HG03442 (cell line): ENCODE measurements at regions not wholly inside any gene's neighbourhood (a gene's known extent, or its start where the extent isn't known, plus 50 kb on each side); places are given as distances from the start of the nearest gene placed in this dataset.

ENCODE experiments used
- ATAC-seq: cut with Tn5 transposase; IDR thresholded peaks from one replicate; pipeline ENCODE4 v1.9.1; 2021; ENCODE audit warnings: mild to moderate bottlenecking, moderate library complexity; ENCODE audit not compliant: unreplicated experiment

GRCh38 chr3:10555263-10555662 is 49.9 kb upstream of the ATP2B2 start:
- ATAC-seq: no peak

DNA sequence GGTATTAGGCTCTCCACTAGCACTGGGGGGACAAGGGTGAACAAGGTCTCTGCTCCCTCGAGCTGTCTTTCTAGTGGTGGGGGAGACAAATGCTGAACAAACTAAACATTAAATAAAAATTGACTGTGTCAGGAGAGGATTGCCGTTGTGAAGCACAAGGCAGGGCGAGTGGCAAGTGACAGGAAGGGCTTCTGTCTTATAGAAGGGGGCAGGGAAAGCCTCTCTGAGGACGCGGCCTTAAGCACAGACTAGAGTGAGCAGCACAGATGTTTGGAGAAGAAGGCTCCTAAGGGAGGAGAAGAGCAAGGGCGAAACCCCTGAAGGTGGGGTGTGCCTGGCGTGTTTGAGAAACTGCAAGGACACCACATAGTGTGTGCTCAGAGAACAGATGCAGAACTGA is 50.9 kb upstream of the ATP2B2 start:
- no peak for ATAC-seq

DNA sequence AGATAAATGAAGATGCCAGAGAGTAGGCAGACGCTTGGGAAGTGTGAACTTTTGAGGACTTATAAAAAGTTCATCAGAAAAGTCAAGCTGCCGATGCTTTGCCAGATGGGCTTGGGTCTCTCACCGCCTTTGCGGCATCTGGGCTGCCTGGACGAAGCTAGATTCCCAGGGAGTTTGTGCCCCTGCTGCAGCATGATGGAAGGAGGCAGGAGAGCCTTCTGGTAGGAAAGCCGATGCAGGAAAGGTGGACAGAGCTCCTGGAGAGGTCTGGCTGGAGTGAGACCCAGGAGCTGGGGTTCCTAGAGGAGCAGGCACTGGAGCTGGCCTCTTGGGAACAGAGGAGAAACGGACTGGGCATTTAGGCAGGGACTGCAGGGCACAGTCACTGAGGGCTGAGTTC is 51.9 kb upstream of the ATP2B2 start:
- ATAC-seq: no peak

DNA sequence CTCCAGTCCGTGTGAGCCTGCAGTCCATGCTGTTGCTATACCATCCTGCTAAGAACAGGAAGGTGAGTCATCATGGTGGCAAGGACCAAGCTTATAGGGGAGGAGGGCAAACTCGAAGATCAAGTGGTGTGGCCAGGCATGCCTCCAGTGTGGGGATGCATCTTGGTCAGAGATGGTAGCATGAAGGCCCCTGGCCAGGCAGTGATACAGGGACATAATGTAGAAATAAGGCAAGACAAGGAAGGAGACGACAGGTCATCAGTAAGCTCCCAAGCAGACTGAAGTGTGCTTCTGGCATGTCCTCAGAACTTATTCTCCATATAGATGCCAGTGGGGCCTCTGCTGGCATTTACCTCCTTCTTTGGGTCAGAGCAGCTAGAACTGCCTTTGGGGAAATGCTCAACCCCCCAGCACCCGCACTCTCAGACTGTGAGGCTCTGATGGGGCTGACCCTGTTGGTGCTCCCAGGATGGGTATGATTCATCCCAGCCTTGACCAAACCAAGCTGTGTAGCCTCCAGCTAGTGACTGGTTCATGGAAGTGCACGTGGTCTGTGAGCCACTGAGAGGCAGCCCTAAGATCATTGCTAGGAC is 52.5 kb upstream of the ATP2B2 start:
- no peak for ATAC-seq

GRCh38 chr3:10558736-10559135 is 53.4 kb upstream of the ATP2B2 start:
- ATAC-seq: no peak

DNA sequence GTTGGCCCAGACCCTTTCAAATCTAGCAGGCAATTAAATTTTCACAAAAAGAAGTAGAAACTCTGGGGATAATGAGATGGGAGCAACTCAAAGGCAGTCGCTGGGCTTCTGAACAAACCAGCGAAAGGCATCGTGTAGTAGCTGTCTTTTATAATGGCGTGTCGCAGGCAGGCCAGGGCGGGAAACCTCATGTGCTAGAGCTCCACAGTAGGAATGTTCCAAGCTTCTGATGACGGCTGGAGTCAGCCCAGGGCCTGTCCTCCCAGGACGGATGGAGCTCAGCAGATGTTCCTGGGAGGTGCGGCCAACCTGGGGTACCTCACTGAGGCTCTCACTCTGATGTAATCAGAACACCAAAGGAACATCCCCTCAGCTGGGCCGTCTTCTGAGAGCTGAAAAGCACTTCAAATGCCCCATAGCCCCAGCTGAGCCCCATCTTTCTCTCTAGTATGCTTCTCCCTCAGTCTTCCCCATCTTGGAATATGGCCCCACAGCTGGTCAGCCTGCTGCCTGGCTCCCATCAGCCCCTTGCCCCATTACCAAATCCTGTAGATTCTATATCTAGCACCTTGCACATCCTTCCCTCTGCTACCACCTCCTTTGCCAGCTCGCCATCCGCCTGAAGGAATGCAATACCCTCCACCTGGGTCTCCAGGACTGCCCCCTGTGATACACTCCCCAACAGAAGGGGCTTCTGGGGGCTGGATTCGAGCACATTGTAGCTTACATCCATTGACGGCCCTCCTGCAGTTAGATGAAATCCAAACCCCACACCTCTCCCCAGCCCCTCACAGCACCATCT is 54.9 kb upstream of the ATP2B2 start:
- no peak for ATAC-seq

GRCh38 chr3:10561162-10561945 is 56.0 kb upstream of the ATP2B2 start:
- no peak for ATAC-seq

GRCh38 chr3:10561946-10562560 is 56.7 kb upstream of the ATP2B2 start:
- ATAC-seq: no peak

DNA sequence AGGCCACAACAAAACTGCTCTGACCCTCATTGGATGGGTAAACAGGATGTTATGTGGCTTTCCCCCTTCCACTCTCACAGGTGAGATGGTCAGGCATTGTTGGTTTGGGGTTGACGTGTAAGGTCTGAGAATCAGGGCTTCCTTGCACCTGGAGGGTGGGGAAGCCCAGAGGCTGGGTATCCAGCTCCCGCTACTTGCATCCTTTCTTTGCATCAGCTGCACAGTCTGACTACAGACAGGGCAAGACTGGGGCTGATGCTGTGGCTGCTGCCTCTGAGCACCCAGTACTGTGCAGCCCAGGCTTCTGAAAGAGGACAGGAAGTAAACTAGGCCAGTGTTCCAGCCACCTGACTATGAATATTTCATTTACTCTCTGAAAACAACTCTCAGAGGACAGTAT is 58.0 kb upstream of the ATP2B2 start:
- ATAC-seq: no peak

DNA sequence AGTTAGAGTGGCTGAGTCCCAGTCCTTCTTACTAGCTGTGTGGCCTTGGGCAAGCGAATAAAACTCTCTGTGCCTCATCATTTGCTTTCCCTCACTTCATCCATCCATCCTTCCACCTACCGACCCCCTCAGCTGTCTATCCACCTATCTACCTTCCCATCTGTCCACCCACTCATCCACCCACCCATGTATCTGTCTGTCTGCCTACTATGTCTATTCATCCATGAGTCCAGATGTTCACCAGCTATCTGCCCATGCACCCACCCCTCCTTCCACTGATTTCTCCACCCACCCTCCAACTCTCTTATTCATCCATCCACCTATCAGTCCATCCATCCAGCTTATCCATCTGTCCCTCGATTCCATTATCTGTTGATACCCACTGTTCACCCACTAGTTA is 60.4 kb upstream of the ATP2B2 start:
- no peak for ATAC-seq

GRCh38 chr3:10566451-10566850 is 61.1 kb upstream of the ATP2B2 start:
- no peak for ATAC-seq

- no peak for ATAC-seq
These were observed 63.2 kb upstream of the ATP2B2 start for GRCh38 chr3:10568549-10568948.

DNA sequence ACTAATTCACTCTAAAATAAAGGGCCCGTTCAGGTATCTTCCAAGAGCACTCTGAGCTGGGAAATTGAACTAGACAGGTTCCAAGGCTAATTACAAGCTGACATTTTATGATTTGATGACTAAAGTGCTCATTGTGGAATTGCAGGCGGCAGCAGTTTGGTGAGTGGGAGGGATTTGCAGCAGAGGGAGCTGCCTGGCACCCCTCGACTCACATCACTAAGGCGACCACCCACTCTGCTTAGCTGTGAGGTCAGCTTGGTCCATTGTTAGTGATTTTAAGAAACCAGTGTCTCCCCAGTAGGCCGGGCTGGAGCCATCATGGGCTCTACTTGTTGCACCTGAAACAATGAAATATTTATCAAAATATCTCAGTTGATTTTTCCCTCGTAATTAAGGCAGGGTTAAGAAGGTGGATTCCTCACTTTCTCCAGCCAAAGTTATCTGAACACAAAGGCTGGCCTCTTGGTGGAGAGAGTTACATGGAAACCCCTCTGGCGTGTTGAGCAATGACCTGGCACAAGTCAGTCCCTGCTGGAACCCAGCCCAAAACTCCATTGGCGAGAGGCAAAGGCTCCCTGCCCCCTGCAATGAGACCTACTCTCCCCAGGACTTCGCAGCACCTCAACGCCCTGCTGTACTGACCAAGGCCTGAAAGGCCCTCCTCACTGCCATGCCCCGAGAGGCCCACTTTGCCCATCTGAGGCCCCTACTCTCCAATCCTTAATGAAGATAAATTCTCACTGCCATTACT is 65.0 kb upstream of the ATP2B2 start:
- ATAC-seq: no peak

GRCh38 chr3:10574101-10574620 is 68.8 kb upstream of the ATP2B2 start:
- ATAC-seq: no peak

GRCh38 chr3:10575601-10576160 is 70.3 kb upstream of the ATP2B2 start:
- no peak for ATAC-seq

DNA sequence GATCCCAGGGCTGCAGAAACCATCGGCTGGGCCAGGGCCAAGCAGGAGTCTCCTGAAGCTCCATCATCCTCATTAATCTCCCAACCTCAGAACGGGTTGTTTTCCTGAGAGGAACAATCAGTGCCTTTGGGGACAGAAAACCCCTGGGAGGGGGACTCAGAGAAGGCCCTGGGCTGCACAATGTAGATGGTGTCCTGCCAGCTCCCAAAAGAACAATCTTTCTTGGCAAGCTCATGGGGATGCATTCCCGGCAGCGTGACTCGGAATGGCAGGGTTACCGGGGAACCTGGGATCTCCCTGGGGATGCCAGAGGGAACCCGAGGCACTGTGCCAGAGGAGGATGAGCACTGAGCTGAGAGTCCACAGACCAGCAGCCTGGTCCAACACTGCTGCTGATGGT is 72.1 kb upstream of the ATP2B2 start:
- no peak for ATAC-seq

- ATAC-seq: no peak
These were observed 75.0 kb upstream of the ATP2B2 start for GRCh38 chr3:10580426-10580825.

- no peak for ATAC-seq
These were observed 75.9 kb upstream of the ATP2B2 start for GRCh38 chr3:10581251-10581650.

DNA sequence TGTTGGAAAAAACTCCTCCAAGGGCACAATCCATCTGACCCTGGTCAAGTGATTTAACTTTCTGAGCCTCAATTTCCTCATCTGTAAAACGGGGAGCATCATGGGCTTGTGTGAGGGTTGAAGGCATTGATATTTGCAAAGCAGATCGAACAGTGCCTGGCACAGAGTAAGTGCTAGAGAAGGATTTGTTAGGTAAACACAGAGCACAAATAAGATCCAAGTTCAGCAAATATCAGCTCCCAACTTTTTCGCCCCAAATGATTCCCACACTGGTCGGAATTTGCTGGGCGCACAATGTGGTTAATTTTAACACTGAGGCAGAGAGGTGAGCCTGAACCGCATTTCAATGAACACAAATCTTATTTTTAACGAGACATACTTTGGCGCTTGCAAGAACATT is 76.3 kb upstream of the ATP2B2 start:
- no peak for ATAC-seq

DNA sequence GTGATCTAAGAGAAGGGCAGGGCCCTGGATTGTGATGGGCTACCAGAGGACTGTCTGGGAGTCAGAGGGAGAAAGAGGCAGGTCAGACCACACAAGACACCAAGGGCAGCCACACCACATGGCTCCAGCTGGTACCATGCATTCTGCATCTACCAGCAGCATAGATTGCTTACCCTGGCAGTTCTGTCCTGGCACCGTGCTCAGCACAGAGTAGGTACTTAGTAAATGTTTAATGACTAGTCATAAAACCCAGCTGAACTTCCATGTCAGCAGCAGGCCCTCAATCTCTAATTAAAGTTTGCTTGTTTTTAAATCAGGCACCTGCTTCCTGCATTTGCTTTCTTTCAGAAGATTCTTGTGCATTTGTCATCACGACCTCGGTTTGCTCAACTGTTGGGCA is 77.3 kb upstream of the ATP2B2 start:
- ATAC-seq: no peak
